HG03159 (cell line): ENCODE measurements at regions not wholly inside any gene's neighbourhood (a gene's known extent, or its start where the extent isn't known, plus 50 kb on each side); places are given as distances from the start of the nearest gene placed in this dataset.
"Not testable (repeated sequence)": the region's sequence is repeated elsewhere in the genome, so short reads cannot be mapped to it uniquely, and the experiment has no call there.

ENCODE experiments used
- ATAC-seq: cut with Tn5 transposase; IDR thresholded peaks from one replicate; pipeline ENCODE4 v1.9.1; 2021; ENCODE audit warnings: mild to moderate bottlenecking, moderate library complexity; ENCODE audit not compliant: unreplicated experiment

- no peak for ATAC-seq
Observed at GRCh38 chr5:43837091-43837490, 234.1 kb downstream of the NNT start.

GRCh38 chr5:43833961-43834360 lies 231.0 kb downstream of the NNT start:
- no peak for ATAC-seq

DNA sequence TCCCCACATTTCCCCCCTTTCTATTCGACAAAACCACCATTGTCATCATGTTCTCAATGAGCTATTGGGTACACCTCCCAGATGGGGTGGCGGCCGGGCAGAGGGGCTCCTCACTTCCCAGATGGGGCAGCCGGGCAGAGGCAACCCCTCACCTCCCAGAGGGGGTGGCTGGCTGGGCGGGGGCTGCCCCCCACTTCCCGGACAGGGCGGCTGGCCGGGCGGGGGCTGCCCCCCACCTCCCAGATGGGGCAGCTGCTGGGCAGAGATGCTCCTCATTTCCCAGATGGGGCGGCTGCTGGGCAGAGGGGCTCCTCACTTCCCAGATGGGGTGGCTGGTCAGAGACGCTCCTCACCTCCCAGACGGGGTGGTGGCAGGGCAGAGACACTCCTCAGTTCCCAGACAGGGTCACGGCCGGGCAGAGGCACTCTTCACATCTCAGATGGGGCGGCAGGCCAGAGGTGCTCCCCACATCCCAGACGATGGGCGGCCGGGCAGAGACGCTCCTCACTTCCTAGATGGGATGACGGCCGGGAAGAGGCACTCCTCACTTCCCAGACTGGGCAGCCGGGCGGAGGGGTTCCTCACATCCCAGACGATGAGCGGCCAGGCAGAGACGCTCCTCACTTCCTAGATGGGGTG lies 221.5 kb downstream of the NNT start:
- ATAC-seq = not testable (repeated sequence)

- not testable (repeated sequence) for ATAC-seq
Observed at GRCh38 chr5:43818394-43818793, 215.4 kb downstream of the NNT start.

- ATAC-seq = no peak
Observed at GRCh38 chr5:43815497-43815896, 212.5 kb downstream of the NNT start.

DNA sequence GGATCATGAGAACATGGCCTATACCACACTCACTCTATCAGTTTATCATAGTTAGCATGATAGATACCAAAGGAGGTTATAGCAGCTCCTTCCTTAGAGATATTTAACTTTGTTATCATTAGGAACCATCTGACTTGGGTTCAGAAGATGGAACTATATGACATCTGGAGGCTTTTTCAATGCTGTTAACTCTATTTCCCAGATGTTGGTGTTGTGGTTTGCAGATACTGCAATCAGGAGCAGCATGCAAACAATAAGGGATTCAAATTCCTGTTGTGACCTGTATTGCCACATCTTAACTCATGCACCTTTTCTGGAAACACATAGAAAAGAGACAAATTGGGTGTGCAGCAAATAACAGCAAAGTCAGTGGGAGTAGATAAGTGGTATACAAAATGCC lies 201.7 kb downstream of the NNT start:
- no peak for ATAC-seq

DNA sequence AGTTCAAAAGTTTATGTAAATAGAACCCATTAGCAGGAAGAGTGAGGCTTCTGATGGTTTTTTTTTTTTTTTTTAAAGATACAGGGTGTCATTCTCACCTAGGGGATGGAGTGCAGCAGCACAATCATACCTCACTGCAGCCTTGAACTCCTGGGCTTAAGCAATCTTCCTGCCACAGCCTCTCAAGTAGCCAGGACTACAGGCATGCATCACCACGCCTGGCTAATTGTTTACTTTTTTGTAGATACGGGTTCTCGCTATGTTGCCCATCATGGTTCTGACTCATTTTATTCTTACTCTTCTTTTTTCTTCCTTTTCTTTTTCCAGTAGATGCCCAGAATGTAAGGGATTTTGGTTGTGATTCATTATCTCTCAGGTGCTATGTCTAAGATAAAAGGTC lies 201.1 kb downstream of the NNT start:
- no peak for ATAC-seq

- ATAC-seq = no peak
Observed at GRCh38 chr5:43802651-43803050, 199.7 kb downstream of the NNT start.

DNA sequence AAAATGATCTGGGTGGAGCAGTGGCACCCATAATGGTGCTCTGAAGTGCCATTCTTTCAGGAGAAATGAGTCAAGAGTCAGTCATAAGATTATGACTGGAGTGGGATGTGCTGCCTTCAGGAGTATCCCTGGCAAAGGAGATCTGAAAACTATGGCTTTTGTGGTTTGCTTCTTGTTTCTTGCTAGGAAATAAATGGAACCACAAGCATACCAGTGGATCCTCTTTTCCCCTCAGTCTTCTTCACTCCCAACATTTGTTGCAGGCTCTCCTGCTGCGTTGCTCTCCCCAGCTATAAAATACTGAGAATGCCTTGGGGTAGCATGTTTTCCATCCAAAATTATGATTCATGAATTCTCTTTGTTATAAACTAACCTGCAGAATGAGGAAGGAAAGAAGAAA lies 199.1 kb downstream of the NNT start:
- no peak for ATAC-seq

GRCh38 chr5:43798740-43799139 lies 195.8 kb downstream of the NNT start:
- no peak for ATAC-seq

DNA sequence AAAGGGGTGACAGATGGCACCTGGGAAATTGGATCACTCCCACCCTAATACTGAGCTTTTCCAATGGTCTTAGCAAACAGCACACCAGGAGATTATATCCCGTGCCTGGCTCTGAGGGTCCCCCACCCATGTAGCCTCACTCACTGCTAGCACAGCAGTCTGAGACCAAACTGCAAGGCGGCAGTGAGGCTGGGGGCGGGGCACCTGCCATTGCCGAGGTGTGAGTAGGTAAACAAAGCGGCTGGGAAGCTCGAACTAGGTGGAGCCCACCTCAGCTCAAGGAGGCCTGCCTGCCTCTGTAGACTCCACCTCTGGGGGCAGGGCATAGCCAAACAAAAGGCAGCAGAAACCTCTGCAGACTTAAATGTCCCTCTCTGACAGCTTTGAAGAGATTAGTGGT lies 188.9 kb downstream of the NNT start:
- not testable (repeated sequence) for ATAC-seq

DNA sequence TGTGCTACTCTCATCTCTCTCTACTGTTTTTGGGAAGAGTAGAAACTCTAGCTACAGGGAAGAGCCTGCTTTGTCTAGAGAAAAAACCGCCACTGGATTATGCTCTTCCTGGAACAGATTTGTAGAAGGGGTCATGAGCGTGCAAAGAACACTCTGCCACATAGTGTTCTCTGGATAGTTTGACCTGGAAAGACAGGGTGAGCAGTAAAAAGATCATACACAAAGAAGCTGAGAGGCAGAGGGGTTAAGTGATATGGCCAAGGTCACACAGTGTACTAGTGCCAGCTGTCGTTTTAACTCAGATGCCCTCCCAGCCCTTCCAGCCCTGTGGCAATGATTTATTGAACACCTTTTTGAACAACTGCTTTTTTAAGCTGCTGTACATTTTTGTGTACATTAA lies 182.2 kb downstream of the NNT start:
- ATAC-seq = no peak

DNA sequence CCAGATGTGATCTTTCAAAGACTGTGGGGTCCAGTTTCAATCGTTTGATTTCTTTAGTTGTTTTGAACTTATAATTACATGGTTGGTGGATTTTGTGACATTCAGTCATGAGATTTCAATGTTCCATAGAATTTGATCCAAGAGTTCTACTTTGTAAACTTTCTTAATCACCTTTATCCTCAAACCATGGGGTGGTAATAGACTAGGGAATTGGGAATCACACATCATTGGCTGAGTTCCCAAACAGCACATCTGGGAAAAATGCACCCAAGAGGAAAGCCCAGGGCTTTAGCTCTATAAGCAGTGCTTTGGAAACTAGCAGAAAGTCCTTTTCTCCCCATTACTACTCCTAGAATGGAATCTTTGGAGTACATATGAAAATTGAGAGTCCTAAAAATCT lies 177.6 kb downstream of the NNT start:
- no peak for ATAC-seq

GRCh38 chr5:43774881-43775399 lies 172.0 kb downstream of the NNT start:
- ATAC-seq = no peak

- no peak for ATAC-seq
Observed at GRCh38 chr5:43773478-43773844, 170.5 kb downstream of the NNT start.

- ATAC-seq = no peak
Observed at GRCh38 chr5:43772764-43773477, 169.9 kb downstream of the NNT start.

- no peak for ATAC-seq
Observed at GRCh38 chr5:43772458-43772763, 169.4 kb downstream of the NNT start.

DNA sequence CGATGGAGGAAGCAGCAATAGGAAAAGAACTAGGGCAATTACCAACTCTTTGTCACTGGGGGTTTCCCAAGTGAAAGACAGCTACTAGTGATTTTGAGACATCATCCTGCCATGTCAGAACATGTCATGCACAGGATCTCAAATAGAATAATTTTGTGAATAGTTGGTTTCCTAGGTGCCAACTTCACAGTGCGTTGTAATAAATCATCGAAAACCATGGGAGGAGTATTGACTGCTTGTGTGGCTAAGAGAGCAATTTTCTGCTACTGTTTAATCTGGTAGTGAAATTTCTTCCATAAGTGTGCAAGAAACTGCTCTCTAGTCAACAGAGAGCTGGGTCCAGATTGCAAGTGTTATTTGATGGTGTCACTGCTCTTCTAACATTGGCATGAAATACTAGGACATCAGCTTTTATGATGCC lies 168.6 kb downstream of the NNT start:
- ATAC-seq = no peak

GRCh38 chr5:43769571-43770355 lies 166.8 kb downstream of the NNT start:
- ATAC-seq = no peak
